ENCODE measurements at regions not wholly inside any gene's neighbourhood (a gene's known extent, or its start where the extent isn't known, plus 50 kb on each side); places are given as distances from the start of the nearest gene placed in this dataset.

GRCh38 chr16:50866806-50867205 is 124.9 kb downstream of the CYLD start:
- no peak for TF ChIP-seq EP300 (IDR thresholded peaks at IDR 0.05)
- TF ChIP-seq, protein P1, sequence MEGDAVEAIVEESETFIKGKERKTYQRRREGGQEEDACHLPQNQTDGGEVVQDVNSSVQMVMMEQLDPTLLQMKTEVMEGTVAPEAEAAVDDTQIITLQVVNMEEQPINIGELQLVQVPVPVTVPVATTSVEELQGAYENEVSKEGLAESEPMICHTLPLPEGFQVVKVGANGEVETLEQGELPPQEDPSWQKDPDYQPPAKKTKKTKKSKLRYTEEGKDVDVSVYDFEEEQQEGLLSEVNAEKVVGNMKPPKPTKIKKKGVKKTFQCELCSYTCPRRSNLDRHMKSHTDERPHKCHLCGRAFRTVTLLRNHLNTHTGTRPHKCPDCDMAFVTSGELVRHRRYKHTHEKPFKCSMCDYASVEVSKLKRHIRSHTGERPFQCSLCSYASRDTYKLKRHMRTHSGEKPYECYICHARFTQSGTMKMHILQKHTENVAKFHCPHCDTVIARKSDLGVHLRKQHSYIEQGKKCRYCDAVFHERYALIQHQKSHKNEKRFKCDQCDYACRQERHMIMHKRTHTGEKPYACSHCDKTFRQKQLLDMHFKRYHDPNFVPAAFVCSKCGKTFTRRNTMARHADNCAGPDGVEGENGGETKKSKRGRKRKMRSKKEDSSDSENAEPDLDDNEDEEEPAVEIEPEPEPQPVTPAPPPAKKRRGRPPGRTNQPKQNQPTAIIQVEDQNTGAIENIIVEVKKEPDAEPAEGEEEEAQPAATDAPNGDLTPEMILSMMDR (IDR thresholded peaks at IDR 0.05), result no peak

Data from tibial nerve (tissue), 4 donors.